MCF 10A (cell line): ENCODE measurements at regions not wholly inside any gene's neighbourhood (a gene's known extent, or its start where the extent isn't known, plus 50 kb on each side); places are given as distances from the start of the nearest gene placed in this dataset.

Experiments
- BruUV-seq: library from RNA; stranded (reverse); fragments of 400-500 nt; replicated peaks from 2 replicates; lab custom pipeline; 2021; lab: Mats Ljungman, UMichigan
- CTCF ChIA-PET: fragments of 300-600 bp; sonication (Branson Sonifier 250); formaldehyde crosslinking; extraction: SDS; loops from one replicate; lab custom pipeline; 2021; ENCODE audit warnings: antibody characterized with exemption, inconsistent platforms; lab: Yijun Ruan, JAX
- POLR2A ChIA-PET: fragments of 300-600, 350-650 bp; sonication (Branson Sonifier 250); formaldehyde crosslinking; extraction: SDS; loops from one replicate; lab custom pipeline; 2020; ENCODE audit warnings: antibody characterized with exemption, inconsistent platforms; lab: Yijun Ruan, JAX
- DNase-seq: peaks from one replicate; pipeline ENCODE4 v3.0.0-alpha.2; 2018; ENCODE audit not compliant: unreplicated experiment
- H3K27ac Mint-ChIP-seq: one replicate; pipeline ENCODE4 v1.8.0; 2022; ENCODE audit warnings: mild to moderate bottlenecking, low read depth, mixed read lengths; ENCODE audit not compliant: unreplicated experiment
- H3K27me3 Mint-ChIP-seq: one replicate; pipeline ENCODE4 v1.8.0; 2022; ENCODE audit warnings: mixed read lengths; ENCODE audit not compliant: insufficient read depth, unreplicated experiment
- H3K36me3 Mint-ChIP-seq: one replicate; pipeline ENCODE4 v1.8.0; 2022; ENCODE audit warnings: mild to moderate bottlenecking, moderate library complexity, mixed read lengths; ENCODE audit not compliant: insufficient read depth, unreplicated experiment
- H3K4me1 Mint-ChIP-seq: one replicate; pipeline ENCODE4 v1.8.0; 2022; ENCODE audit warnings: mixed read lengths; ENCODE audit not compliant: insufficient read depth, unreplicated experiment
- H3K4me3 Mint-ChIP-seq: one replicate; pipeline ENCODE4 v1.8.0; 2022; ENCODE audit warnings: mild to moderate bottlenecking, moderate library complexity, mixed read lengths; ENCODE audit not compliant: unreplicated experiment
- H3K9me3 Mint-ChIP-seq: one replicate; pipeline ENCODE4 v1.8.0; 2022; ENCODE audit warnings: mixed read lengths; ENCODE audit not compliant: unreplicated experiment
- intact Hi-C: fragments of 100-400 bp; cut with micrococcal nuclease; formaldehyde crosslinking; loops from 2 replicates; pipeline ENCODE4 v1.14.1; 2022
- TF ChIP-seq, protein P1 (sequence below): fragments of 200-600 bp; IDR thresholded peaks from one replicate; pipeline ENCODE4 v1.8.0; 2022; ENCODE audit warnings: antibody characterized with exemption, mild to moderate bottlenecking; ENCODE audit not compliant: unreplicated experiment

DNA sequence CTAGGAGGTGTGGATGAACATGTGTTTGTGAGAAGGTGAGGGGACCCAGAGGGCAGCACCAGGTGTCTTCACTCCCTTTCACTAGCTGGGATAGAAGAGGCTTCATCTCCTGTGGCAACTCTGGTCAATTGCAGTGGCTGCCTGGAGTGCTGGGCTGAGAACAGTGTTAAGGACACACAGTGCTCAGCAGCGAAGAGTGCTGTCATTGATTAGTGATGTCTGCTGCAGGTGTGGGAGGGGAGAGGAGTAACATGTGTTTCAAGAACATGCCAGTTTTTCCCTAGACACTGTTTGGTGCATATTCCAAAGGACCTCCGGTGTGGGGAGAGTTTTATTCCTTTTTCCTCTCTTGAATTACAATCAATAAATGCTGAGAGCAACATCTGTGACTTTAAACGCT is 95.9 kb upstream of the CXCR4 start:
- TF ChIP-seq, protein P1, sequence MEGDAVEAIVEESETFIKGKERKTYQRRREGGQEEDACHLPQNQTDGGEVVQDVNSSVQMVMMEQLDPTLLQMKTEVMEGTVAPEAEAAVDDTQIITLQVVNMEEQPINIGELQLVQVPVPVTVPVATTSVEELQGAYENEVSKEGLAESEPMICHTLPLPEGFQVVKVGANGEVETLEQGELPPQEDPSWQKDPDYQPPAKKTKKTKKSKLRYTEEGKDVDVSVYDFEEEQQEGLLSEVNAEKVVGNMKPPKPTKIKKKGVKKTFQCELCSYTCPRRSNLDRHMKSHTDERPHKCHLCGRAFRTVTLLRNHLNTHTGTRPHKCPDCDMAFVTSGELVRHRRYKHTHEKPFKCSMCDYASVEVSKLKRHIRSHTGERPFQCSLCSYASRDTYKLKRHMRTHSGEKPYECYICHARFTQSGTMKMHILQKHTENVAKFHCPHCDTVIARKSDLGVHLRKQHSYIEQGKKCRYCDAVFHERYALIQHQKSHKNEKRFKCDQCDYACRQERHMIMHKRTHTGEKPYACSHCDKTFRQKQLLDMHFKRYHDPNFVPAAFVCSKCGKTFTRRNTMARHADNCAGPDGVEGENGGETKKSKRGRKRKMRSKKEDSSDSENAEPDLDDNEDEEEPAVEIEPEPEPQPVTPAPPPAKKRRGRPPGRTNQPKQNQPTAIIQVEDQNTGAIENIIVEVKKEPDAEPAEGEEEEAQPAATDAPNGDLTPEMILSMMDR: no peak
- H3K4me1 Mint-ChIP-seq: no peaks in the 10 kb centered on the region
- peaks cover 7% of the 10 kb centered on the region for H3K9me3 Mint-ChIP-seq
- intact Hi-C loops: no loop called here
- no peak overlapping the region for H3K27ac Mint-ChIP-seq
- no peak overlapping the region for H3K4me3 Mint-ChIP-seq
- H3K27me3 Mint-ChIP-seq: no peaks in the 10 kb centered on the region
- CTCF ChIA-PET: no interaction called here
- no peak for DNase-seq
- POLR2A ChIA-PET: no interaction called here
- no TSS peak for BruUV-seq
- no peaks in the 10 kb centered on the region for H3K36me3 Mint-ChIP-seq

DNA sequence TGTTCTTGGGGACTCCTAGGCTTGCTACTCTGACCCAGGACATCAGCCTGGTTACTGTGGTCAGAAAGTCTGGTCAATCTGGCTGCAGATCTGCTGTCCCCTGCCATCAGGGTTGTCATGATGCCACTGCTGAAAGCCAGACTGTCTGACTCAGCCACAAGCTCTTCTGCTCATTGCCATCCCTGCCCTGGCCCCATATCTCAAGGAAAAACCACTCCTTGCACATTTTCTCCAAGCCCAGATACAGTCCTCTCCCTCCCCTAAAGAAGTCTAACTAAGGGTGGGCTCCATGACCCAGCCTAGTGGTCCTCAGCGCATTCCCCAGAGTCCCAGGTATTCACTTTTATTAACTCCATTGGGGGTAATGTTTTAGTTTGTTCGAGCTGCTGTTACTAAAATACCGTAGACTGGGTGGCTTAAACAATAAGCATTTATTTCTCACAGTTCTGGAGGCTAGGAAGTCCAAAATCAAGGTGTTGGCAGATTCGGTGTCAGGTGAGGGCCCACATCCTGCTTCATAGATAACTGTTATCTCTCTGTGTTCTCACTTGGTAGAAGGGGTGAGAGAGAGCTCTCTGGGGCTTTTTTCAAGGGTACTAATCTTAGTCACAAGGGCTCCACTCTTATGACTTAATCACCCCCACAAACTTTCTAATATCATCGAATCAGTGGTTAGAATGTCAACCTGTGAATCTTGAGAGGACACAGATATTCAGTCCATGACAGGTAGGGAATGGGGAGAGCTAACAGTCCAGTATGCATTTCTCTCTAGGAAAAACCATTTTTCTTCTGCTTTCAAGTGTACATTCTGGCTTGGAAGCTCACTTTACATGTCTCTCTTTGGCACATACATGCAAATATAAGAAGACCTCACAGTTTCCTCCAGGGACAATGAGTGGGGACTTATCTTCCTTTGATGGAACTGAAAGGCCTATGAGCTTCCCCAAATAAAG is 94.8 kb upstream of the CXCR4 start:
- Mint-ChIP-seq H3K4me1 (no peaks in the 10 kb centered on the region), H3K27ac (no peak overlapping the region), H3K9me3 (peaks cover 7% of the 10 kb centered on the region), H3K27me3 (no peaks in the 10 kb centered on the region), H3K36me3 (no peaks in the 10 kb centered on the region), H3K4me3 (no peak overlapping the region)
- ChIA-PET POLR2A (no interaction called here), CTCF (no interaction called here)
- intact Hi-C loops: no loop called here
- TF ChIP-seq, protein P1: no peak
- no peak for DNase-seq
- BruUV-seq: no TSS peak

DNA sequence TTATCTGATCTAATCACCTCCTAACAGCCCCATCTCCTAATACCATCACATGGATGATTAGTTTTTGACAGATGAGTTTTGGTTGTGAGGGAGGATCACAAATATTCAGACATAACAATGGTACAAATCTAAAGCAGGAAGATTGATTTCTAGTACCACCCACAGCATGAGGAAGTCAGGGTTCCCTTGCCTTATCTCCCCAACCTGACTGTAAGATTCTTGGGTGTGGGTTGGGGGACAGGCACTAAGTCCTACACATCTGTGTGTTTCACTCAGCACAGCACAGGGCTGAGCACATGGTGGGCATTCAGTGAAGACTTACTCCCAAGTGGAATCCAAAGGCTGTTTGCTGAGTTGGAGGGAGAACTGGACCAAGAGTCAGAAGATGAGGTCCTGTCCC is 93.8 kb upstream of the CXCR4 start:
- Mint-ChIP-seq H3K9me3 (peaks cover 7% of the 10 kb centered on the region), H3K4me1 (no peaks in the 10 kb centered on the region), H3K36me3 (no peaks in the 10 kb centered on the region), H3K27ac (no peak overlapping the region), H3K27me3 (no peaks in the 10 kb centered on the region), H3K4me3 (no peak overlapping the region)
- intact Hi-C loops: no loop called here
- BruUV-seq: no TSS peak
- ChIA-PET POLR2A (no interaction called here), CTCF (no interaction called here)
- no peak for DNase-seq
- TF ChIP-seq, protein P1: no peak

DNA sequence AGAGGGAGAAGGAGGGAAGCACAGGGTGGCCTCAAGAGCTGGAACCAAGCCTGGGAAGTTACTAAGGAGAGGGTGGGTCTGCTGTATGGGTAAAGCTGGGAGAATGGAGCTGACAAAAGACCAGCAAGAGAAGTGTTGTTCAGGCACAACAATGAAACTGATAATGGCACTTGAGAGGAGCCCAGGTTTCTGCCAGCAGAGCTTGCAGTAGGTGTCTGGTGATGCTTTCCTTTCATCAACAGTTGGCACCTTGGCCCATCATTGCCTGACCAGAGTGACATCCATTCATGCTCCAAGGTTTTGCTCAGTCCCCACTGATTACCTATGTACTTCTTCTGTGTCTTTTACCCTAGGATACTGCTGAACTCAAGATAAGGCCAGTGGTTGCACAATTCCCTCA is 92.9 kb upstream of the CXCR4 start:
- TF ChIP-seq, protein P1: no peak
- intact Hi-C loops: no loop called here
- Mint-ChIP-seq H3K36me3 (no peaks in the 10 kb centered on the region), H3K4me3 (no peak overlapping the region), H3K4me1 (no peaks in the 10 kb centered on the region), H3K9me3 (peaks cover 7% of the 10 kb centered on the region), H3K27me3 (no peaks in the 10 kb centered on the region), H3K27ac (no peak overlapping the region)
- ChIA-PET POLR2A (no interaction called here), CTCF (no interaction called here)
- no TSS peak for BruUV-seq
- DNase-seq: no peak
